NOMO-1 (cell line): ENCODE measurements at regions not wholly inside any gene's neighbourhood (a gene's known extent, or its start where the extent isn't known, plus 50 kb on each side); places are given as distances from the start of the nearest gene placed in this dataset.

ENCODE experiments used
- DNase-seq, 2 experiments: peaks; one replicate each; lab custom pipeline; 2025; ENCODE audit not compliant: unreplicated experiment in 2 of 2; lab: John Stamatoyannopoulos, UW

- DNase-seq = peak; percentile 6 to 32
These were observed 105.0 kb upstream of the STK17B start for GRCh38 chr2:196276421-196276820.

GRCh38 chr2:196277002-196277401, 105.6 kb upstream of the STK17B start:
- DNase-seq = peak; percentile 25 to 84

GRCh38 chr2:196278491-196278911, 107.1 kb upstream of the STK17B start:
- DNase-seq = no peak

- no peak for DNase-seq
These were observed 108.2 kb upstream of the STK17B start for GRCh38 chr2:196279541-196279940.

- DNase-seq = no peak
These were observed 112.9 kb upstream of the STK17B start for GRCh38 chr2:196284144-196284844.

GRCh38 chr2:196284866-196285557, 113.6 kb upstream of the STK17B start:
- no peak for DNase-seq

GRCh38 chr2:196286821-196287220, 115.4 kb upstream of the STK17B start:
- no peak for DNase-seq

GRCh38 chr2:196287523-196287922, 116.1 kb upstream of the STK17B start:
- no peak for DNase-seq

- no peak for DNase-seq
These were observed 116.7 kb upstream of the STK17B start for GRCh38 chr2:196288006-196288538.

- DNase-seq = no peak
These were observed 117.6 kb upstream of the STK17B start for GRCh38 chr2:196289000-196289399.

GRCh38 chr2:196290136-196290535, 118.8 kb upstream of the STK17B start:
- no peak for DNase-seq

- DNase-seq = no peak
These were observed 119.2 kb upstream of the STK17B start for GRCh38 chr2:196290569-196290968.

- DNase-seq = no peak
These were observed 120.0 kb upstream of the STK17B start for GRCh38 chr2:196291426-196291825.

GRCh38 chr2:196291873-196292800, 120.8 kb upstream of the STK17B start:
- no peak for DNase-seq

GRCh38 chr2:196293751-196294515, 122.6 kb upstream of the STK17B start:
- peak in 1 of 2 experiments; percentile 1 for DNase-seq

GRCh38 chr2:196294516-196294909, 123.1 kb upstream of the STK17B start:
- DNase-seq = no peak

GRCh38 chr2:196295005-196295404, 123.6 kb upstream of the STK17B start:
- DNase-seq = no peak

GRCh38 chr2:196298106-196298723, 126.8 kb upstream of the STK17B start:
- DNase-seq = peak in 1 of 2 experiments; percentile 14

GRCh38 chr2:196307775-196308305, 136.5 kb upstream of the STK17B start:
- DNase-seq = no peak

- DNase-seq = no peak
These were observed 138.3 kb upstream of the STK17B start for GRCh38 chr2:196309691-196310090.
